GM23338 (cell line): ENCODE measurements at regions not wholly inside any gene's neighbourhood (a gene's known extent, or its start where the extent isn't known, plus 50 kb on each side); places are given as distances from the start of the nearest gene placed in this dataset.

Source experiments
- ATAC-seq: fragments of 200-7000 bp; cut with Tn5 transposase; 3 replicates; pipeline ENCODE4 v1.9.1; 2020
- DNase-seq: peaks from one replicate; pipeline ENCODE4 v3.0.0-alpha.2; 2015; ENCODE audit warnings: low spot score
- H2AFZ ChIP-seq: fragments of 200-600 bp; sonication (generic); 2 replicates; pipeline ENCODE4 v1.8.0; 2016; ENCODE audit warnings: antibody characterized with exemption, mild to moderate bottlenecking, moderate library complexity
- H3F3A ChIP-seq: fragments of 200-600 bp; sonication (generic); replicated peaks from 2 replicates; pipeline ENCODE4 v1.8.0; 2017; ENCODE audit warnings: antibody characterized with exemption, mixed run types, low read depth
- H3K27ac ChIP-seq: fragments of 200-600 bp; sonication (generic); 2 replicates; pipeline ENCODE4 v1.6.1; 2016; ENCODE audit warnings: low read depth
- H3K27me3 ChIP-seq: fragments of 200-600 bp; sonication (generic); 2 replicates; pipeline ENCODE4 v1.8.0; 2016; ENCODE audit warnings: mild to moderate bottlenecking, mixed run types, moderate library complexity; ENCODE audit not compliant: insufficient read depth
- H3K36me3 ChIP-seq: fragments of 200-600 bp; sonication (generic); 2 replicates; pipeline ENCODE4 v1.8.0; 2016; ENCODE audit warnings: mild to moderate bottlenecking; ENCODE audit not compliant: insufficient read depth
- H3K4me1 ChIP-seq: fragments of 200-600 bp; sonication (generic); 2 replicates; pipeline ENCODE4 v1.8.0; 2016; ENCODE audit warnings: mild to moderate bottlenecking, moderate library complexity; ENCODE audit not compliant: insufficient read depth
- H3K4me2 ChIP-seq: fragments of 200-600 bp; sonication (generic); 2 replicates; pipeline ENCODE4 v1.7.1; 2017; ENCODE audit warnings: mixed run types
- H3K4me3 ChIP-seq: fragments of 200-600 bp; sonication (generic); 2 replicates; pipeline ENCODE4 v1.6.1; 2016; ENCODE audit warnings: mixed run types
- H3K79me2 ChIP-seq: fragments of 200-600 bp; sonication (generic); replicated peaks from 2 replicates; pipeline ENCODE4 v1.8.0; 2017; ENCODE audit warnings: mild to moderate bottlenecking; ENCODE audit not compliant: insufficient read depth
- H3K9me2 ChIP-seq: fragments of 200-600 bp; sonication (generic); 2 replicates; pipeline ENCODE4 v1.8.0; 2017; ENCODE audit not compliant: insufficient read depth
- H4K20me1 ChIP-seq: fragments of 200-600 bp; sonication (generic); replicated peaks from 2 replicates; pipeline ENCODE4 v1.8.0; 2017; ENCODE audit warnings: mild to moderate bottlenecking; ENCODE audit not compliant: insufficient read depth
- H3K27ac Mint-ChIP-seq: 2 replicates; pipeline ENCODE4 v1.8.0; 2020; ENCODE audit warnings: inconsistent platforms, mild to moderate bottlenecking, moderate library complexity, mixed read lengths
- H3K27me3 Mint-ChIP-seq: 3 replicates; pipeline ENCODE4 v1.8.0; 2022; ENCODE audit warnings: low read depth, mild to moderate bottlenecking, moderate library complexity, mixed read lengths, inconsistent platforms; ENCODE audit not compliant: insufficient read depth, poor library complexity
- H3K36me3 Mint-ChIP-seq: 3 replicates; pipeline ENCODE4 v1.8.0; 2021; ENCODE audit warnings: low read depth, mild to moderate bottlenecking, inconsistent platforms, moderate library complexity, mixed read lengths
- H3K4me1 Mint-ChIP-seq: 3 replicates; pipeline ENCODE4 v1.8.0; 2020; ENCODE audit warnings: mild to moderate bottlenecking, inconsistent platforms, mixed read lengths
- H3K4me3 Mint-ChIP-seq: 3 replicates; pipeline ENCODE4 v1.8.0; 2021; ENCODE audit warnings: moderate library complexity, mild to moderate bottlenecking, inconsistent platforms, mixed read lengths
- H3K9me3 Mint-ChIP-seq: 3 replicates; pipeline ENCODE4 v1.8.0; 2020; ENCODE audit warnings: moderate library complexity, mild to moderate bottlenecking, inconsistent platforms, mixed read lengths
- CREB1 ChIP-seq: fragments of 250-450 bp; sonication (Bioruptor Pico); IDR thresholded peaks from 2 replicates; pipeline ENCODE4 v1.5.0; 2020; ENCODE audit warnings: low read depth, mild to moderate bottlenecking, moderate library complexity
- CTCF ChIP-seq, 2 experiments: fragments of 200-600 bp in 1 of 2; sonication (generic) in 1 of 2; conservative IDR thresholded peaks; 2 replicates each; pipeline versions ENCODE4 v1.5.1 to v1.6.1; 2016 to 2017; ENCODE audit warnings: antibody characterized with exemption in 2 of 2, low read depth in 2 of 2, mild to moderate bottlenecking in 2 of 2, moderate library complexity in 1 of 2
- ETS1 ChIP-seq: IDR thresholded peaks from 2 replicates; pipeline ENCODE4 v1.6.1; 2016; ENCODE audit warnings: antibody characterized with exemption
- EZH2 ChIP-seq: fragments of 200-600 bp; sonication (generic); IDR thresholded peaks from one replicate; pipeline ENCODE4 v1.8.0; 2017; ENCODE audit warnings: antibody characterized with exemption, mild to moderate bottlenecking, low read depth; ENCODE audit not compliant: unreplicated experiment
- EZH2phosphoT487 ChIP-seq: fragments of 200-600 bp; sonication (generic); IDR thresholded peaks from one replicate; pipeline ENCODE4 v1.8.1; 2018; ENCODE audit warnings: antibody characterized with exemption; ENCODE audit not compliant: unreplicated experiment
- JUNB ChIP-seq: IDR thresholded peaks from one replicate; pipeline ENCODE4 v1.6.1; 2016; ENCODE audit warnings: antibody characterized with exemption; ENCODE audit not compliant: unreplicated experiment
- NANOG ChIP-seq: IDR thresholded peaks from 2 replicates; pipeline ENCODE4 v1.6.1; 2016; ENCODE audit warnings: antibody characterized with exemption, borderline replicate concordance
- POLR2AphosphoS5 ChIP-seq: IDR thresholded peaks from 2 replicates; pipeline ENCODE4 v1.6.1; 2016; ENCODE audit warnings: antibody characterized with exemption, low read depth
- REST ChIP-seq: IDR thresholded peaks from one replicate; pipeline ENCODE4 v1.6.1; 2018; ENCODE audit warnings: antibody characterized with exemption; ENCODE audit not compliant: unreplicated experiment
- STAT1 ChIP-seq: IDR thresholded peaks from one replicate; pipeline ENCODE4 v1.6.1; 2016; ENCODE audit warnings: antibody characterized with exemption; ENCODE audit not compliant: unreplicated experiment
- ZNF114 ChIP-seq: fragments of 250-450 bp; sonication (Bioruptor Pico); IDR thresholded peaks from 2 replicates; pipeline ENCODE4 v1.5.0; 2020; ENCODE audit warnings: mild to moderate bottlenecking, moderate library complexity
- ZNF331 ChIP-seq: fragments of 250-450 bp; sonication (Bioruptor Pico); IDR thresholded peaks from 2 replicates; pipeline ENCODE4 v1.5.0; 2020; ENCODE audit warnings: low read depth, mild to moderate bottlenecking, moderate library complexity
- ZNF462 ChIP-seq: fragments of 250-450 bp; sonication (Bioruptor Pico); IDR thresholded peaks from 2 replicates; pipeline ENCODE4 v1.5.0; 2020; ENCODE audit warnings: mild to moderate bottlenecking, moderate library complexity

GRCh38 chr7:50204581-50204980 is 99.9 kb upstream of the IKZF1 start:
- no peaks in the 10 kb centered on the region for H3F3A ChIP-seq
- no peaks in the 10 kb centered on the region for H4K20me1 ChIP-seq
- DNase-seq, result no peak
- no peak overlapping the region for H3K4me2 ChIP-seq
- no peaks in the 10 kb centered on the region for H3K4me1 ChIP-seq
- no peak for ATAC-seq
- H3K79me2 ChIP-seq, result no peaks in the 10 kb centered on the region
- H3K27me3 ChIP-seq, result no peaks in the 10 kb centered on the region
- H2AFZ ChIP-seq, result peak overlapping the region; percentile 72; the same call in 1 of the 2 replicates
- no peak overlapping the region for H3K4me3 ChIP-seq
- no peak overlapping the region for H3K27ac ChIP-seq
- peaks cover 3% of the 10 kb centered on the region; the same call in 2 of the 3 replicates for H3K4me1 Mint-ChIP-seq
- no peaks in the 10 kb centered on the region for H3K36me3 ChIP-seq
- peaks cover 6% of the 10 kb centered on the region for H3K27me3 Mint-ChIP-seq
- no peak for TF ChIP-seq POLR2AphosphoS5
- TF ChIP-seq EZH2, result no peak
- no peak for TF ChIP-seq ETS1
- TF ChIP-seq ZNF331 (CRISPR knock-in tag), result no peak
- no peak for TF ChIP-seq EZH2phosphoT487
- no peak for TF ChIP-seq ZNF114
- no peak for TF ChIP-seq CTCF (conservative IDR thresholded peaks at IDR 0.05; ENCODE audit: low read depth in 2 of 2)
- TF ChIP-seq STAT1, result no peak
- TF ChIP-seq CREB1, result no peak
- no peak for TF ChIP-seq NANOG
- no peak for TF ChIP-seq REST
- TF ChIP-seq ZNF462 (CRISPR knock-in tag), result no peak
- no peak for TF ChIP-seq JUNB
- H3K4me3 Mint-ChIP-seq, result no peak overlapping the region
- no peaks in the 10 kb centered on the region for H3K9me2 ChIP-seq
- no peaks in the 10 kb centered on the region; the same call in 2 of the 3 replicates for H3K36me3 Mint-ChIP-seq
- no peak overlapping the region for H3K27ac Mint-ChIP-seq
- H3K9me3 Mint-ChIP-seq, result no peaks in the 10 kb centered on the region
